RWPE2 (cell line): ENCODE measurements at regions not wholly inside any gene's neighbourhood (a gene's known extent, or its start where the extent isn't known, plus 50 kb on each side); places are given as distances from the start of the nearest gene placed in this dataset.

Experiments
- ATAC-seq: fragments of 200-7000 bp; cut with Tn5 transposase; 3 replicates; pipeline ENCODE4 v1.9.1; 2021; ENCODE audit warnings: low read depth
- DNase-seq: peaks from one replicate; pipeline ENCODE4 v3.0.0-alpha.2; 2020; ENCODE audit warnings: low spot score
- H3K27ac ChIP-seq: fragments of 450-650 bp; 2 replicates; pipeline ENCODE4 v1.5.1; 2017; ENCODE audit warnings: mild to moderate bottlenecking; ENCODE audit not compliant: poor library complexity, severe bottlenecking
- H3K27me3 ChIP-seq: fragments of 250-450 bp; sonication (Bioruptor Pico); 2 replicates; pipeline ENCODE4 v1.5.1; 2021; ENCODE audit warnings: mild to moderate bottlenecking, moderate library complexity; ENCODE audit not compliant: insufficient read depth, poor library complexity, severe bottlenecking
- H3K36me3 ChIP-seq: fragments of 250-450 bp; sonication (Bioruptor Pico); 2 replicates; pipeline ENCODE4 v1.5.1; 2020; ENCODE audit warnings: low read depth, mild to moderate bottlenecking, moderate library complexity
- H3K4me1 ChIP-seq: fragments of 250-450 bp; sonication (Bioruptor Pico); 2 replicates; pipeline ENCODE4 v1.5.1; 2021; ENCODE audit warnings: mild to moderate bottlenecking, moderate library complexity; ENCODE audit not compliant: insufficient read depth, poor library complexity, severe bottlenecking
- H3K4me3 ChIP-seq: fragments of 250-450 bp; sonication (Bioruptor Pico); 2 replicates; pipeline ENCODE4 v1.5.1; 2021; ENCODE audit warnings: mild to moderate bottlenecking, moderate library complexity; ENCODE audit not compliant: severe bottlenecking
- H3K9me3 ChIP-seq: fragments of 250-450 bp; sonication (Bioruptor Pico); 2 replicates; pipeline ENCODE4 v1.5.1; 2021; ENCODE audit warnings: mild to moderate bottlenecking, moderate library complexity; ENCODE audit not compliant: severe bottlenecking
- CTCF ChIP-seq: fragments of 450-650 bp; IDR thresholded peaks from one replicate; pipeline ENCODE4 v1.5.1; 2017; ENCODE audit warnings: mild to moderate bottlenecking, moderate library complexity; ENCODE audit not compliant: poor library complexity, severe bottlenecking

DNA sequence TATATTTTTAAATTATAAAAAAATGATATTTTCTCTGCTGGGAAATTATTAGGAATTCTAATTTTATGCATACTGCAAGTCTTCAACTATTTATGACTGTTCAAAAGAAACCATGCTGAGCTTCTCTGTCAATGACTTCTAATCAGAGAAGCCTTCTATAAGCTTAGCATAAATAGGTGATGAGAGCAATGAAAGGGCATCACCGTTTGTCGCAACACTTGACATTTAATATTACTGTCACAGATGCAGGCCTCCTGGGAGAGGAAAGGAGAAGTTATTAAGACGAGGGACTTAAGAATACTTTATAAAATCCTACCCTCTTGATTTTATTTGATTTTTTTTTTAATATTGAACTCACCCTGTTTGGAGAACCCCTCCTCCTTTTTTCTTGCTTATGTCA is 69.8 kb downstream of the CAPZA3 start:
- H3K4me3 ChIP-seq = no peak overlapping the region
- H3K36me3 ChIP-seq = no peaks in the 10 kb centered on the region
- DNase-seq (no peak), ATAC-seq (no peak)
- no peaks in the 10 kb centered on the region for H3K4me1 ChIP-seq
- H3K27ac ChIP-seq = no peak overlapping the region
- H3K27me3 ChIP-seq = no peaks in the 10 kb centered on the region
- no peak for TF ChIP-seq CTCF
- H3K9me3 ChIP-seq = no peaks in the 10 kb centered on the region

- Histone ChIP-seq H3K27ac (no peak overlapping the region), H3K9me3 (no peaks in the 10 kb centered on the region), H3K27me3 (no peaks in the 10 kb centered on the region), H3K36me3 (no peaks in the 10 kb centered on the region), H3K4me1 (no peaks in the 10 kb centered on the region), H3K4me3 (no peak overlapping the region)
- DNase-seq = no peak
- no peak for TF ChIP-seq CTCF
- ATAC-seq = no peak
Measured at GRCh38 chr12:18808221-18808620, 70.3 kb downstream of the CAPZA3 start.

DNA sequence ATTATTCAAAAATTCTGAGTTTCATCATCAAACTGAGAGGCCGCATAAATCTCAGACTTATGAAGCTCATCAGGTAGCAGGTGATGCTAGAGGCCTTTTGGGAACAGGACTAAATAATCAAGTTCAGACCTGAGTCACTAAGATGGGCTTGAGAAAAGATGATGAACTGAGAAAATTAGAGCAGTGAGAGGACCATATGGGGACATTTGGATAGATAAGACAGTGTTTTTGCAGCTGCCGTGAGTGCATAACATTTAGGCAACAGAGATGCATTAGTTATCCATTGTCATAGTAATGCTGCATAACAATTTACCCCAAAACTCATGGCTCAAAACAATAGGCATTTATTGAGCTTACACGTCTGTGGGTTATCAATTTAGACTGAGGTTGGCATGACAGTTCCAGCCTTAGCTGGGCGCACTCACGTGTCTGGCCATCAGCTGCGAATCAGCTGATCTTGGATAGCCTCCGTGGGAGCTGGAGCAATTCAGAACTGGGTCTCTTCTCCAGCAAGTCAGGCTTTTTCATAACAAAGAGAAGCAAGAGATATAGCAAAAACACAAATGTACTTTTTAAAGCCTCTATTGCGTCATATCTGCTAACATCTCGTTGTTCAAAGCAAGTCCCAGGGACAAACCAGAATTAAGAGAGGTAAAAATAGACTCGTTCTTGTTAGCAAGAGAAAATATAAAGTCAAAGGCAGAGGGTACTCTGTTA is 72.8 kb downstream of the CAPZA3 start:
- H3K4me1 ChIP-seq = no peaks in the 10 kb centered on the region
- H3K4me3 ChIP-seq = no peak overlapping the region
- ATAC-seq = no peak

GRCh38 chr12:18811273-18811672 is 73.4 kb downstream of the CAPZA3 start:
- Histone ChIP-seq H3K4me3 (no peak overlapping the region), H3K4me1 (no peaks in the 10 kb centered on the region), H3K9me3 (no peaks in the 10 kb centered on the region), H3K27me3 (no peaks in the 10 kb centered on the region), H3K36me3 (no peaks in the 10 kb centered on the region), H3K27ac (no peak overlapping the region)
- ATAC-seq (no peak), DNase-seq (no peak)
- TF ChIP-seq CTCF = no peak

More for the DNA sequence above, 72.8 kb downstream of the CAPZA3 start:
- H3K27me3 ChIP-seq = no peaks in the 10 kb centered on the region
- H3K36me3 ChIP-seq = no peaks in the 10 kb centered on the region
- H3K27ac ChIP-seq = no peak overlapping the region
- no peaks in the 10 kb centered on the region for H3K9me3 ChIP-seq
- no peak for DNase-seq
- no peak for TF ChIP-seq CTCF

GRCh38 chr12:18813753-18814152 is 75.8 kb downstream of the CAPZA3 start:
- no peaks in the 10 kb centered on the region for H3K9me3 ChIP-seq
- ATAC-seq (no peak), DNase-seq (no peak)
- TF ChIP-seq CTCF = no peak
- H3K36me3 ChIP-seq = no peaks in the 10 kb centered on the region
- no peak overlapping the region for H3K4me3 ChIP-seq
- no peaks in the 10 kb centered on the region for H3K27me3 ChIP-seq
- H3K4me1 ChIP-seq = no peaks in the 10 kb centered on the region
- H3K27ac ChIP-seq = no peak overlapping the region
